ENCODE measurements at regions not wholly inside any gene's neighbourhood (a gene's known extent, or its start where the extent isn't known, plus 50 kb on each side); places are given as distances from the start of the nearest gene placed in this dataset.

GRCh38 chr1:187079330-187079729 is 250.6 kb downstream of the PLA2G4A start:
- TF ChIP-seq CTCF (IDR thresholded peaks at IDR 0.05) (no peak), POLR2A (IDR thresholded peaks at IDR 0.05) (no peak)
